HepG2 (cell line): ENCODE measurements at regions not wholly inside any gene's neighbourhood (a gene's known extent, or its start where the extent isn't known, plus 50 kb on each side); places are given as distances from the start of the nearest gene placed in this dataset.
A peak's percentile ranks its signal among the peaks of the same experiment; 100 is the strongest.

Source experiments
- FOXA1 ChIP-seq, 2 experiments: fragments of 450-650 bp in 1 of 2; sonication (generic) in 1 of 2; formaldehyde crosslinking in 1 of 2; IDR thresholded peaks; 2 replicates each; pipeline versions ENCODE4 v1.4.0 to v1.6.1; 2016 to 2020; ENCODE audit warnings: missing genetic modification reagents in 1 of 2
- FOXK1 ChIP-seq: sonication (generic); formaldehyde crosslinking; IDR thresholded peaks from 2 replicates; pipeline ENCODE4 v1.4.0; 2020; ENCODE audit warnings: low read depth, missing genetic modification reagents, borderline replicate concordance
- HMGXB4 ChIP-seq, 2 experiments: sonication (generic) in 1 of 2; formaldehyde crosslinking in 1 of 2; IDR thresholded peaks; 2 replicates each; pipeline versions ENCODE4 v1.4.0 to v1.6.1; 2018 to 2020; ENCODE audit warnings: missing genetic modification reagents in 2 of 2, borderline replicate concordance in 1 of 2, low read depth in 1 of 2, mild to moderate bottlenecking in 1 of 2, missing biosample characterization in 1 of 2
- HNRNPLL ChIP-seq: fragments of 200-400 bp; formaldehyde crosslinking; IDR thresholded peaks from 2 replicates; pipeline ENCODE4 v1.6.1; 2017; ENCODE audit warnings: mild to moderate bottlenecking, low read depth, low read length; ENCODE audit not compliant: poor library complexity, severe bottlenecking
- KDM4B ChIP-seq: sonication (generic); formaldehyde crosslinking; IDR thresholded peaks from 2 replicates; pipeline ENCODE4 v1.4.0; 2020; ENCODE audit warnings: missing genetic modification reagents
- MAX ChIP-seq: IDR thresholded peaks from 2 replicates; pipeline ENCODE4 v1.6.1; 2012; ENCODE audit warnings: inconsistent platforms
- NFKBIZ ChIP-seq: IDR thresholded peaks from 2 replicates; pipeline ENCODE4 v1.6.1; 2018; ENCODE audit warnings: missing genetic modification reagents, missing compliant biosample characterization
- PATZ1 ChIP-seq: sonication (generic); formaldehyde crosslinking; IDR thresholded peaks from 2 replicates; pipeline ENCODE4 v1.4.0; 2020; ENCODE audit warnings: missing genetic modification reagents
- PTBP1 ChIP-seq: fragments of 200-400 bp; formaldehyde crosslinking; IDR thresholded peaks from 2 replicates; pipeline ENCODE4 v1.6.1; 2018; ENCODE audit warnings: low read length, low read depth; ENCODE audit not compliant: poor library complexity, severe bottlenecking
- ZNF17 ChIP-seq: sonication (generic); formaldehyde crosslinking; IDR thresholded peaks from 2 replicates; pipeline ENCODE4 v1.5.0; 2020; ENCODE audit warnings: mild to moderate bottlenecking, missing genetic modification reagents
- ZNF614 ChIP-seq: IDR thresholded peaks from 2 replicates; pipeline ENCODE4 v1.6.1; 2018; ENCODE audit warnings: missing biosample characterization, missing genetic modification reagents, inconsistent platforms, borderline replicate concordance
- ZNF672 ChIP-seq: sonication (generic); formaldehyde crosslinking; IDR thresholded peaks from 2 replicates; pipeline ENCODE4 v1.8.1; 2022; ENCODE audit warnings: missing genetic modification reagents
- ZNF737 ChIP-seq: sonication (generic); formaldehyde crosslinking; IDR thresholded peaks from 2 replicates; pipeline ENCODE4 v1.5.0; 2020; ENCODE audit warnings: missing genetic modification reagents, mild to moderate bottlenecking, borderline replicate concordance
- ZNF839 ChIP-seq: sonication (generic); formaldehyde crosslinking; IDR thresholded peaks from 2 replicates; pipeline ENCODE4 v1.4.0; 2020; ENCODE audit warnings: missing genetic modification reagents, mild to moderate bottlenecking, borderline replicate concordance
- ZSCAN22 ChIP-seq: sonication (generic); formaldehyde crosslinking; IDR thresholded peaks from 2 replicates; pipeline ENCODE4 v1.4.0; 2020; ENCODE audit warnings: mild to moderate bottlenecking, missing genetic modification reagents

GRCh38 chr14:32006263-32007110 is 70.6 kb upstream of the ARHGAP5 start (continued):
- TF ChIP-seq HNRNPLL, result no peak
- no peak for TF ChIP-seq FOXA1 (IDR thresholded peaks at IDR 0.05)
- peak; percentile 67 for TF ChIP-seq FOXA1 (CRISPR knock-in tag; IDR thresholded peaks at IDR 0.05)
- no peak for TF ChIP-seq ZNF839 (CRISPR knock-in tag)
- TF ChIP-seq NFKBIZ (CRISPR knock-in tag), result peak; percentile 24; the same call in 1 of the 2 replicates
- no peak for TF ChIP-seq ZNF17 (CRISPR knock-in tag)
- TF ChIP-seq PATZ1, result peak; percentile 12; the same call in 1 of the 2 replicates
- 0 out of 2 replicates have a peak, but pooled peaks have one; percentile 30 for TF ChIP-seq ZNF737 (CRISPR knock-in tag)
- TF ChIP-seq ZSCAN22 (CRISPR knock-in tag), result peak; percentile 17; the same call in 1 of the 2 replicates
- no peak for TF ChIP-seq ZNF672 (CRISPR knock-in tag)
- TF ChIP-seq MAX, result peak; percentile 31; the same call in 1 of the 2 replicates
- peak; percentile 64; the same call in 1 of the 2 replicates for TF ChIP-seq ZNF614
- TF ChIP-seq KDM4B (CRISPR knock-in tag), result 0 out of 2 replicates have a peak, but pooled peaks have one; percentile 48
- TF ChIP-seq PTBP1, result no peak
- TF ChIP-seq HMGXB4 (CRISPR knock-in tag; IDR thresholded peaks at IDR 0.05; ENCODE audit: borderline replicate concordance in 1 of 2, low read depth in 1 of 2), result 0 out of 4 replicates have a peak, but pooled peaks have one; percentile 27 to 38
- no peak for TF ChIP-seq FOXK1 (CRISPR knock-in tag)
